H4 (cell line): ENCODE measurements at regions not wholly inside any gene's neighbourhood (a gene's known extent, or its start where the extent isn't known, plus 50 kb on each side); places are given as distances from the start of the nearest gene placed in this dataset.

Experiments
- DNase-seq: peaks from one replicate; pipeline ENCODE4 v3.0.0-alpha.2; 2015; ENCODE audit warnings: low spot score

- DNase-seq, result no peak
Observed at GRCh38 chr2:30339071-30339470, 107.7 kb downstream of the LBH start.

GRCh38 chr2:30341500-30342267, 105.4 kb upstream of the LCLAT1 start:
- no peak for DNase-seq

DNA sequence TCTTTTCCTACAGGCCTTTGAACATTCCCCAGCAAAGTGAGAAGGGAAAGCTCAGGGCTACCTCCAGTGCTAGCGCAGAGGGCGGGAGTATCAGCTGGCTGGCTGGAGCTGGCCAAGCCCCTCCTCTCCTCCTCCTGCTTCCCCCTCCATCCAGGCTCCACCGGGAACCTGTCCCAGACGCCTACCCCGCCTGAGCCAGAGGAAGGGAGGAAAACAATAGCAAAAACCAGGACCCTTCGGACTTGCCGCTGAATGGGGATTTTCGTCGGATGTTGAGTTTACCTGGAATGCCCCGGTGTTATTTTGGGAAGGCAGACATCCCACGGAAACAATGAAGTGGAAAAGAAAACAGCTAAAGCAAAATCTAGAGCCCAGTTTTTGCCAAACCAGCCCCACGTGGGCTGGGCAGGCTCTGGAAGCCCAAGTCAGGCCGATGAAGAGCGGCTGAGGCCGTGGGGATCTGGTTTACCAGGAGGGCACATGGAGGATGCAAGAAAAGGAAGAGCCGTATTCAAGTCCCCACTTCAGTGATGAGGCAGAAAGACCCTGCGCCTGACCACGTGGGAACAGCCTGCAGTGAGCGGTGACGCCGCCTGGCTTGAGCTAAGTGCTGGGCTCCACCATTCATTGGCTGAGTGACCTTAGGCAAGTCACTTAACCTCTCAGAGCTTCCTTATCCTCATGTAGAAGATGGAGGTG, 100.4 kb upstream of the LCLAT1 start:
- no peak for DNase-seq

DNA sequence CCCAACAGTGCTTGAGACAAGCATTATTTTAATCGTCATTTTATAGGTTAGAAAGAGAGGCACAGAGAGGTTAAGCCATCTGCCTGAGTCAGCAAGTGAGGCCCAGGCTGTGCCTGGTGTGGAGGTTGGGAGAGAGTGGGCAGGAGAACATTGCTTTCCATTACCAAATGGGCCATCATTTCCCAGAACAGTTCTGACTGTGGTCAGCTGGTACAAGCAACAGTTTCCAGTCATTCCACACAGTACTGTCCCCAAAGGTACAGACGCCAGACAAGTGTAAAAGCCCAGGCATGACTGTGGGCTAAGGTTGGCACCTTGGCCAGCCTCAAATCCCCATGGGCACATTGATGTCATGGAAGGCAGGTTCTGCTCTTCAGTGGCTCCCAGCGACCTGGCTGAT, 98.2 kb upstream of the LCLAT1 start:
- DNase-seq, result no peak

DNA sequence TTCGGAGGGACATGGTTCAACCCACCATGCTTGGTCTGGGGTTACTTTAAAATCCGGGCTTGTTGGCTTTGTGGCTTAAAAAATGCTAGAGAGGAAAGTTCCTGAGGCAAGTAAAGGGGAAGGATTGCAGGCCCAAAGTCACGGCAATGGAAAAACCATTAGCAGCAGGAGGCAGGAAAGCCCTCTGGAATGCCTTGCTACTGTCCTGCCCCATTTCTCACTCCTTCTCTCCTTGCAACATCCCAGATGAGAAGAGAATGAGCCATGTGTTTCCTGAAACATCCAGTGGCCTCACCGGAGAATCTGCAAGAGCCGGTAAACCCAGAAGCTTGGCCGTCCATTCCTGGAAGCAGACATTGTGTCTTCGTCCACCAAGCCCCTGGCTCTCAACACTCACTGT, 97.4 kb upstream of the LCLAT1 start:
- DNase-seq, result no peak

- no peak for DNase-seq
Observed at GRCh38 chr2:30351116-30351515, 95.9 kb upstream of the LCLAT1 start.

DNA sequence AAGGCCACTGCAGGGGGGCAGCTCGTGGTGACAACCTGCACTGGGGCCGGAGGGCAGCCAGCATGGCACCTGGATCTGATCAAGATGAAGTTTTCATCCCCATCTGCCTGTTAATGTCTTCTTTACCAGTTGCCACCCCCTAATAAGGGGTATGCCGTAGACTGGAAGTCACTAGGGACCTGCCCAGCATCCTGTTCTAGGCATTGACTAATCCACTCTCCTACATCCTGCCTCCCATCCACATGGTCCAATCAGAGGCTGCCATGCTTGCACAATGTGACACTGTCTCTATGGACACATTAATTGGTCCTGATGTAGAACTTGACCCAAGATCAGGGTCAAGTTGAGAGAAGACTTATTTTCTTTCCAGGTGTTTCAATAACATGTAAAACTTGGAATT, 95.1 kb upstream of the LCLAT1 start:
- no peak for DNase-seq

DNA sequence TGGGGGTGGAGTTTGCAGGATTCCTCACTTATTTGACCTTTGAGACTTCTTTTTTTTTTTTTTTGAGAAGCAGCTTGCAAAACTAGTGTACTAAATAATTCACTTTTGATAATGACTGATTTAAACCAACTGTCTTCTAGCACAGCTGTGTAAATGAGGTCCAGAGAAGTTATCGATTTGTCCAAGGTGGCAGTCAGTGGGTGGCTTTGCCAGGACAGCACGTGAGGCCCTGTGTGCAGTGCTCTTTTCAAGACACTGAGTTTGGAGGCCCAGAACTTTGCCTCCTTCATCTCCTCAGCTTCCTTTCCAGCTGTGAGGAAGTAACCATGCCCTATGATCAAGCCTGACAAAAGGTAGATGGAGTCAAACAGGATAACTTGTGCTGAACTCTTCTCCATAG, 92.9 kb upstream of the LCLAT1 start:
- no peak for DNase-seq

GRCh38 chr2:30354621-30355020, 92.4 kb upstream of the LCLAT1 start:
- DNase-seq, result no peak

DNA sequence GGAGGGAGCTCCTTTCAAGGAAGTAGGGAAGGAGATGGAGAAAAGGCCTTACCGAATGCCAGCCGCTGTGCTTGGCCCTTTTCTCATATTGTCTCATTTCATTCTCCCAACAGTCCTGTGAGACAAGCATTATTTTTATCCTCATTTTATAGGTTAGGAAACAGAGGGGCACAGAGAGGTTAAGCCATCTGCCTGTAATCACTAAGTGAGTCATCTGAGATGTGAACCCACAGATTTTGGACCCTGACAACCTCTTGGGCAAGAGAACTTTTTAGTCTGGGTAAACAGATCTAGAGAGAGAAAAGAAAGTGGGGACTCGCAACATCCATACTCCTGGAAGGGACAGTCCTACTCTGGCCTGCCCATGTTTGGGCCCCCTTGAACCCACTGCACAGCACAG, 91.7 kb upstream of the LCLAT1 start:
- no peak for DNase-seq

- no peak for DNase-seq
Observed at GRCh38 chr2:30356071-30356470, 91.0 kb upstream of the LCLAT1 start.

- no peak for DNase-seq
Observed at GRCh38 chr2:30356776-30357175, 90.3 kb upstream of the LCLAT1 start.

DNA sequence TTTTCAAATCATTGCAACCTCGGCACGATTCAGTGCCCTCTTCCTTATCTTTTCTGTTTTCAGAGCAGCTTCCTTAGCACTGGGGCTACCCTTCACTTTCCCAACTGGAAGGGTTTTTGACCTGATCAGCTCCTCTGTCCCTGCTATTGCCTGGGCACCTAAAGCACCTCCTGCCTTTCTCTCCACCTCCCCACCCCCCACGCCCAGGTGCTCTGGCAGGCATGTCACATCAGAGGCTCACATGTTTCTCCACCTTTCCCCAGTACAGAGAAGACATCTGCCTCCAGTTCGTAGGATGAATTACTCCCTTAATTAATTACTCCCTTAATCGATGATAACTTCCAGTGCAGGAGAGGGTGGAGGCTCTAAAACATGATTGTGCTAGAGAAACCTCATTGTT, 88.7 kb upstream of the LCLAT1 start:
- DNase-seq, result no peak

DNA sequence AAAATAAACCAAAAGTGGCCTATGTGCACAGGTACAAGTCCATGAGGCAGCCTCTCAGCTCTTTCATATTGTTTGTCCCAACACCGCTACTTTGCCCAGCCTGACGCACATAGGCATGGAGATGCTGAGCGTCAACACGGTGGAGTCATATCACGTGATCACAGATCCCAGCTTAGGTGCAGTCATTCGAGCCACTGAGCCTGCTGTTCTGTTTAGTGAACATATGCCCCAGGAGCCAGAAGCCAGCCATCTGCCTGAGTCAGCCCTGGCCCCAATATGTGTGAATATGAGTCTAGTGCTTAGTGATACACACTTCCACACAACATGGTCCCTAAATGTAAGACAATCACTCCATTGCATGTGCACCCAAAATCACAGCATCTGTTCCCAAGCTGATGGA, 88.2 kb upstream of the LCLAT1 start:
- no peak for DNase-seq

DNA sequence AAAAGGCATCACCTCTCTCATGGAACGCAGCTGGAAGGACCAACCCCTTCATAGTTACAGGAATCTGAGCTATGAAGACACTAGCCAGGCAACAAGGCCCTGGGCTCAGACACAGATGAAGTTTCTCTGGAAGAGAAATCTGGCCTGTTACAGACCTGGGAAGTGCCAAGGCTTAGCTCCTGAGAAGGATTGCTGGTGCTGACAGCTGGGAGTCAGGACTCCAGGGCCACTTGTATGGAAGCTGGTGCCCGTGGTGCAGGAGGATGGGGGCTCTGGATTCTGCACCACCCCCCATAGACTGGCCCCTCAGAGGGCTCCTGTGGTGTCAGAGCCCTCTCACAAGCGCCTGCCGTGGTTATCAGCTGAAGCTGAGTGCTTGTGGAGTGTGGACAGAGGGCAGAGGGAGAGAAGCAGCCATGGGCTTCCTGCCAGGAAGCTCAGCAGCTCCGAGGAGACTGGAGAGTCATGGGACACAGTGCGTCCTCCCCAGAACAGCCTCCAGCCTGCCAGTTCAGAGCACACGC, 87.3 kb upstream of the LCLAT1 start:
- DNase-seq, result no peak

GRCh38 chr2:30361751-30362394, 85.2 kb upstream of the LCLAT1 start:
- no peak for DNase-seq

- DNase-seq, result peak; percentile 9
Observed at GRCh38 chr2:30362468-30363081, 84.5 kb upstream of the LCLAT1 start.

DNA sequence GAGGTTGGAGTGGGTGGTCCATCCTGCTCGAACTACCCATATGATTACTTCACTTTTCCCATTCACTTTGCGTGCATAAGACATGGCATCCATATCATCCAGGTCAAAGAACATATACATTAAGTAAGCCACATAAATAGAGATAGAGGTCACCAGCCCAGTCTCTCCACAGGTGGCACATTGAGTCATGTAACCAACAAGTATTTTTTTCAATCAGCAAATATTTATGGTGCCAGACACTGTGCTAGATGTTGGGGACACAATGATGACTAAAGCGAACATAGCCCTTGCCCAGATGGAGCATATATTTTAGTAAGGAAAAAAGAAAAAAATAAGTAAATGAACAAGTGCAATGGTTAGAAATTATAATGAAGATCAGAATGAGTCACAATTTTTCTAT, 83.6 kb upstream of the LCLAT1 start:
- no peak for DNase-seq

- DNase-seq, result no peak
Observed at GRCh38 chr2:30365201-30365600, 81.8 kb upstream of the LCLAT1 start.

DNA sequence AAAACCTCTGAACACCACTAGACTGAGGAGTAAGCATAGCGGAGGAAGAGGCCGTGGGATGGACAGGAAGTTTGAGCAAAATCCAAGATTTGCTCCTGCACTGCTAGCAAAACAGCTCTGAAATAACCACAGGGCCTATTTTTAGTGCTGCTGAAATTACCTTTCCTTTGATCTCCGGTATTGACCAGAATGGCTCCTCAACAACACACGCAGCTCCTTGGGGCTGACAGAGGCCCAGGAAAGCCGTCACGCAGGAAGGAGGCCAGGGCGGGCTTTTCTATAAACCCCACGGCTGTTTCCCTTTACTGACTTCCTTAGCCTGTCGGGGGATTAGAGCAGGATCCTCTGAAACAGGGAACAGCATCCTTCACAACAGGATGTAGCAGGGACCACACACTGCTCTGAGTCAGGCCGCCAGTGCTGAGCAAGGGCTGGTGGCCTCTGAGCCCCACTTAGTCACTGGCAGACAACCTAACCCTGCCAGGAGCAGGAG, 80.8 kb upstream of the LCLAT1 start:
- DNase-seq, result no peak

GRCh38 chr2:30367232-30368070, 79.6 kb upstream of the LCLAT1 start:
- DNase-seq, result no peak
